ENCODE measurements at regions not wholly inside any gene's neighbourhood (a gene's known extent, or its start where the extent isn't known, plus 50 kb on each side); places are given as distances from the start of the nearest gene placed in this dataset.
A peak's percentile ranks its signal among the peaks of the same experiment; 100 is the strongest.
"Not testable (repeated sequence)": the region's sequence is repeated elsewhere in the genome, so short reads cannot be mapped to it uniquely, and the experiment has no call there.

GRCh38 chr14:22282417-22282816 lies 306.6 kb downstream of the DAD1 start:
- WGBS, 4 donors, result 57 to 62% (median 59%) methylated on average over 5 of the region's 5 CpGs
- intact Hi-C loops (cut with DNase I), result no loop called here

GRCh38 chr14:22281447-22281874 lies 307.6 kb downstream of the DAD1 start:
- intact Hi-C loops (cut with DNase I), result not testable (repeated sequence)

More at GRCh38 chr14:22282417-22282816, 306.6 kb downstream of the DAD1 start:
- Histone ChIP-seq H3K27ac (no peak overlapping the region), H3K4me1 (replicated peaks in 1 of 2) (no peaks in the 10 kb centered on the region), H3K9me3 (replicated peaks in 1 of 3) (no peaks in the 10 kb centered on the region), H3K27me3 (no peaks in the 10 kb centered on the region), H3K4me3 (no peak overlapping the region), H3K36me3 (replicated peaks in 1 of 2) (no peaks in the 10 kb centered on the region)
- TF ChIP-seq POLR2A (IDR thresholded peaks at IDR 0.05) (no peak), CTCF (IDR thresholded peaks at IDR 0.05) (no peak)
- no peak for DNase-seq

GRCh38 chr14:22280497-22281316 lies 308.3 kb downstream of the DAD1 start:
- intact Hi-C loops (cut with DNase I), result no loop called here
- Histone ChIP-seq H3K9me3 (replicated peaks in 1 of 3) (no peaks in the 10 kb centered on the region), H3K4me3 (no peak overlapping the region), H3K27ac (peak overlapping the region in 1 of 5 donors; percentile 26), H3K4me1 (replicated peaks in 1 of 2) (no peaks in the 10 kb centered on the region), H3K36me3 (replicated peaks in 1 of 2) (no peaks in the 10 kb centered on the region), H3K27me3 (no peaks in the 10 kb centered on the region)
- 59 to 74% (median 66%) methylated on average over 5 of the region's 5 CpGs for WGBS, 4 donors
- TF ChIP-seq CTCF (IDR thresholded peaks at IDR 0.05), result no peak
- TF ChIP-seq POLR2A (IDR thresholded peaks at IDR 0.05), result no peak
- no peak for DNase-seq

More at GRCh38 chr14:22281447-22281874, 307.6 kb downstream of the DAD1 start:
- H3K9me3 ChIP-seq (replicated peaks in 1 of 3); H3K27me3 ChIP-seq; H3K4me1 ChIP-seq (replicated peaks in 1 of 2); H3K36me3 ChIP-seq (replicated peaks in 1 of 2); H3K4me3 ChIP-seq; H3K27ac ChIP-seq: not testable (repeated sequence)
- WGBS, 4 donors, result 29 to 51% (median 36%) methylated on average over 7 of the region's 7 CpGs
- peak in 1 of 7 donors; percentile 58 for DNase-seq

GRCh38 chr14:22276913-22277816 lies 311.9 kb downstream of the DAD1 start:
- Histone ChIP-seq H3K27ac (no peak overlapping the region), H3K27me3 (no peaks in the 10 kb centered on the region), H3K4me1 (replicated peaks in 1 of 2) (no peaks in the 10 kb centered on the region), H3K9me3 (replicated peaks in 1 of 3) (no peaks in the 10 kb centered on the region), H3K4me3 (no peak overlapping the region), H3K36me3 (replicated peaks in 1 of 2) (no peaks in the 10 kb centered on the region)
- DNase-seq, result no peak
- peak in 4 of 6 experiments; percentile 32 to 61 (median 44) for TF ChIP-seq CTCF (IDR thresholded peaks at IDR 0.05)
- TF ChIP-seq POLR2A (IDR thresholded peaks at IDR 0.05), result no peak
- intact Hi-C loops (cut with DNase I), result no loop called here
- WGBS, 4 donors, result 33 to 44% (median 38%) methylated on average over 4 of the region's 4 CpGs

All from adrenal gland (tissue), 9 donors.